K562 (cell line): ENCODE measurements at regions not wholly inside any gene's neighbourhood (a gene's known extent, or its start where the extent isn't known, plus 50 kb on each side); places are given as distances from the start of the nearest gene placed in this dataset.

Experiments
- ATAC-seq: fragments of 200-7000 bp; cut with Tn5 transposase; 3 replicates; pipeline ENCODE4 v1.9.1; 2020; ENCODE audit warnings: moderate library complexity
- BruUV-seq: library from RNA; stranded (reverse); fragments of 400-500 nt; replicated peaks from 2 replicates; lab custom pipeline; 2021; lab: Mats Ljungman, UMichigan
- CTCF ChIA-PET: fragments of 300-600 bp; formaldehyde crosslinking; extraction: SDS; loops from one replicate; lab custom pipeline; 2021; ENCODE audit warnings: low intra/inter-chr PET ratio; lab: Yijun Ruan, JAX
- POLR2A ChIA-PET: fragments of 300-600, 350-650 bp; sonication (Branson Sonifier 250); formaldehyde crosslinking; extraction: SDS; loops from one replicate; lab custom pipeline; 2021; ENCODE audit warnings: antibody characterized with exemption, inconsistent platforms; lab: Yijun Ruan, JAX
- DNase-seq, 4 experiments: peaks; one replicate each; pipeline versions ENCODE4 v3.0.0 to v3.0.0-alpha.2; 2011 to 2018; ENCODE audit warnings: low spot score in 3 of 4, mixed read lengths in 3 of 4; ENCODE audit errors: extremely low read depth in 1 of 4
- FAIRE-seq: peaks from 2 replicates; lab custom pipeline; 2011; peaks lifted over from hg19 to GRCh38; lab: Jason Lieb, UNC
- H2AFZ ChIP-seq: 2 replicates; pipeline ENCODE4 v1.6.0; 2011; ENCODE audit warnings: low read depth, low read length, control low read depth, inconsistent platforms
- H3K27ac ChIP-seq: fragments of 200-600 bp; 3 replicates; pipeline ENCODE4 v1.8.0; 2011; ENCODE audit warnings: low read depth, mild to moderate bottlenecking, control low read depth, inconsistent platforms, low read length, moderate library complexity, mixed read lengths; ENCODE audit errors: extremely low read depth
- H3K27me3 ChIP-seq, 2 experiments: fragments of 300-600 bp in 1 of 2; 2 replicates in 1 of 2; 3 replicates in 1 of 2; pipeline versions ENCODE4 v1.6.0 to v1.8.0; 2011; ENCODE audit warnings: inconsistent platforms in 2 of 2, low read length in 2 of 2, mild to moderate bottlenecking in 1 of 2, mixed read lengths in 1 of 2, moderate library complexity in 1 of 2; ENCODE audit not compliant: control insufficient read depth in 2 of 2, insufficient read depth in 2 of 2
- H3K36me3 ChIP-seq: fragments of 300-600 bp; 3 replicates; pipeline ENCODE4 v1.8.0; 2011; ENCODE audit warnings: mild to moderate bottlenecking, low read length, inconsistent platforms; ENCODE audit not compliant: control insufficient read depth, insufficient read depth
- H3K4me1 ChIP-seq, 2 experiments: fragments of 200-600 bp in 1 of 2; replicated peaks in 1 of 2; 2 replicates in 1 of 2; 3 replicates in 1 of 2; pipeline versions ENCODE4 v1.5.1 to v1.8.0; 2011; ENCODE audit warnings: inconsistent platforms in 2 of 2, low read length in 2 of 2, mild to moderate bottlenecking in 1 of 2, mixed read lengths in 1 of 2, moderate library complexity in 1 of 2; ENCODE audit not compliant: control insufficient read depth in 2 of 2, insufficient read depth in 2 of 2
- H3K4me2 ChIP-seq: 2 replicates; pipeline ENCODE4 v1.6.1; 2011; ENCODE audit warnings: low read length, control low read depth, inconsistent platforms, mixed read lengths; ENCODE audit not compliant: insufficient read depth
- H3K4me3 ChIP-seq: fragments of 200-600 bp; sonication (generic), shearing (Covaris generic); 2 replicates; pipeline ENCODE4 v1.5.1; 2016; ENCODE audit warnings: control low read depth, inconsistent platforms
- H3K79me2 ChIP-seq: fragments of 200-600 bp; 3 replicates; pipeline ENCODE4 v1.8.0; 2011; ENCODE audit warnings: low read length, inconsistent platforms; ENCODE audit not compliant: control insufficient read depth, insufficient read depth
- H3K9ac ChIP-seq, 2 experiments: 2 replicates each; pipeline versions ENCODE4 v1.6.0 to v1.6.1; 2011; ENCODE audit warnings: low read depth in 2 of 2, low read length in 2 of 2, control low read depth in 1 of 2, inconsistent platforms in 1 of 2, mild to moderate bottlenecking in 1 of 2, mixed read lengths in 1 of 2; ENCODE audit not compliant: insufficient read depth in 1 of 2
- H3K9me1 ChIP-seq: one replicate; pipeline ENCODE4 v1.6.0; 2011; ENCODE audit warnings: inconsistent platforms, mild to moderate bottlenecking, low read length, moderate library complexity; ENCODE audit not compliant: control insufficient read depth, insufficient read depth
- H3K9me3 ChIP-seq: replicated peaks from 2 replicates; pipeline ENCODE4 v1.5.1; 2011; ENCODE audit warnings: low read depth, low read length, inconsistent platforms; ENCODE audit not compliant: control insufficient read depth, insufficient read depth
- H4K20me1 ChIP-seq: replicated peaks from 2 replicates; pipeline ENCODE4 v1.6.1; 2011; ENCODE audit warnings: low read length, inconsistent platforms, mixed read lengths; ENCODE audit not compliant: control insufficient read depth, insufficient read depth
- BRD9 ChIP-seq: fragments of 450-650 bp; IDR thresholded peaks from 2 replicates; pipeline ENCODE4 v1.6.1; 2018; ENCODE audit warnings: low read depth; ENCODE audit not compliant: partially characterized antibody
- C11orf30 ChIP-seq: fragments of 450-650 bp; IDR thresholded peaks from 2 replicates; pipeline ENCODE4 v1.6.1; 2016; ENCODE audit warnings: low read depth, mild to moderate bottlenecking
- EP300 ChIP-seq: IDR thresholded peaks from 2 replicates; pipeline ENCODE4 v1.6.1; 2012; ENCODE audit warnings: low read length, improper control_type of control experiment
- FOSL1 ChIP-seq: fragments of 200-800 bp; sonication (Bioruptor generic); conservative IDR thresholded peaks from 2 replicates; pipeline ENCODE4 v1.6.1; 2016; ENCODE audit warnings: missing genetic modification characterization, missing compliant biosample characterization
- IFI16 ChIP-seq: fragments of 250-450 bp; sonication (Bioruptor Pico); IDR thresholded peaks from 2 replicates; pipeline ENCODE4 v2.1.2; 2022; ENCODE audit warnings: mild to moderate bottlenecking, inconsistent platforms
- ILF3 ChIP-seq: fragments of 450-650 bp; IDR thresholded peaks from 2 replicates; pipeline ENCODE4 v1.6.1; 2018; ENCODE audit warnings: antibody characterized with exemption, mild to moderate bottlenecking, moderate library complexity, borderline replicate concordance
- JUN ChIP-seq, 2 experiments: sonication (generic) in 1 of 2; formaldehyde crosslinking in 1 of 2; IDR thresholded peaks; 2 replicates each; pipeline versions ENCODE4 v1.6.1 to v1.8.0; 2012 to 2022; ENCODE audit warnings: borderline replicate concordance in 2 of 2, mild to moderate bottlenecking in 2 of 2, improper control_type of control experiment in 1 of 2, low read depth in 1 of 2, low read length in 1 of 2, missing genetic modification reagents in 1 of 2
- MNT ChIP-seq, 2 experiments: fragments of 450-650 bp; conservative IDR thresholded peaks; 2 replicates each; pipeline ENCODE4 v1.6.1; 2017; ENCODE audit warnings: mild to moderate bottlenecking in 2 of 2, moderate library complexity in 2 of 2
- MTA3 ChIP-seq: fragments of 450-650 bp; formaldehyde crosslinking; IDR thresholded peaks from 2 replicates; pipeline ENCODE4 v1.6.1; 2017; ENCODE audit warnings: mild to moderate bottlenecking, borderline replicate concordance
- NR3C1 ChIP-seq: sonication (generic); formaldehyde crosslinking; IDR thresholded peaks from 2 replicates; pipeline ENCODE4 v1.8.1; 2022; ENCODE audit warnings: missing genetic modification reagents
- PCBP1 ChIP-seq: fragments of 200-400 bp; formaldehyde crosslinking; IDR thresholded peaks from 2 replicates; pipeline ENCODE4 v1.6.1; 2018; ENCODE audit warnings: mild to moderate bottlenecking, low read depth, low read length; ENCODE audit not compliant: poor library complexity, severe bottlenecking
- POLR3A ChIP-seq: IDR thresholded peaks from 2 replicates; pipeline ENCODE4 v1.6.1; 2011; ENCODE audit warnings: borderline replicate concordance, mild to moderate bottlenecking, moderate library complexity; ENCODE audit not compliant: insufficient read length, insufficient read depth; ENCODE audit errors: extremely low read depth
- VEZF1 ChIP-seq: fragments of 200-800 bp; sonication (Bioruptor generic); IDR thresholded peaks from 2 replicates; pipeline ENCODE4 v1.6.1; 2017; ENCODE audit warnings: missing genetic modification characterization, missing compliant biosample characterization
- ZNF12 ChIP-seq: sonication (generic); formaldehyde crosslinking; IDR thresholded peaks from 2 replicates; pipeline ENCODE4 v1.4.0; 2020; ENCODE audit warnings: mild to moderate bottlenecking, missing genetic modification reagents
- WGBS: fragments of 100-300 bp; shearing (Covaris generic); methylation state at CpG from one replicate; pipeline ENCODE4 v1.1.6; 2016; ENCODE audit warnings: low coverage, mixed read lengths; ENCODE audit not compliant: insufficient coverage; ENCODE audit errors: missing lambda C conversion rate; 5-methylcytosine and 5-hydroxymethylcytosine counted together
- in situ Hi-C: fragments of 300-500 bp; cut with MboI; formaldehyde crosslinking; loops from 4 replicates; pipeline ENCODE4 v1.15.0; 2018; ENCODE audit warnings: inconsistent platforms, mixed read lengths
- intact Hi-C: fragments of 100-400 bp; cut with micrococcal nuclease; formaldehyde crosslinking; loops from 2 replicates; pipeline ENCODE4 v1.14.2; 2022

- ATAC-seq = no peak
- no peak overlapping the region for H3K4me2 ChIP-seq
- no peaks in the 10 kb centered on the region for H3K9me1 ChIP-seq
- no peak for TF ChIP-seq MTA3
- no peak for TF ChIP-seq JUN (IDR thresholded peaks at IDR 0.05; ENCODE audit: borderline replicate concordance, low read depth, low read length)
- no peak for TF ChIP-seq JUN (CRISPR knock-in tag; IDR thresholded peaks at IDR 0.05; ENCODE audit: borderline replicate concordance)
- TF ChIP-seq BRD9 = no peak
- TF ChIP-seq FOSL1 (tag) = no peak
- no peak for TF ChIP-seq IFI16 (CRISPR knock-in tag)
- TF ChIP-seq ZNF12 = no peak
- TF ChIP-seq C11orf30 = no peak
- no peak for TF ChIP-seq VEZF1 (CRISPR knock-in tag)
- no peak for TF ChIP-seq ILF3
- no peak for TF ChIP-seq NR3C1 (CRISPR knock-in tag)
- no peak for TF ChIP-seq EP300
- no peak for TF ChIP-seq MNT (conservative IDR thresholded peaks at IDR 0.05)
- no peak for TF ChIP-seq POLR3A
- no peak for TF ChIP-seq PCBP1
- no TSS peak for BruUV-seq
- H3K4me3 ChIP-seq = no peak overlapping the region
- intact Hi-C loops = no loop called here
- no peak overlapping the region for H2AFZ ChIP-seq
- H3K4me1 ChIP-seq = no peaks in the 10 kb centered on the region
- no peak for FAIRE-seq
- in situ Hi-C loops = no loop called here
- no peak for DNase-seq
- H3K9me3 ChIP-seq = no peaks in the 10 kb centered on the region
- H3K27ac ChIP-seq = no peak overlapping the region
- ChIA-PET CTCF (no interaction called here), POLR2A (no interaction called here)
- no peak overlapping the region for H3K9ac ChIP-seq
- no peaks in the 10 kb centered on the region for H4K20me1 ChIP-seq
- no peaks in the 10 kb centered on the region for H3K27me3 ChIP-seq
- no peaks in the 10 kb centered on the region for H3K36me3 ChIP-seq
- 0% methylated on average over 4 of the region's 4 CpGs for WGBS
- H3K79me2 ChIP-seq = no peaks in the 10 kb centered on the region
These were observed 195.4 kb upstream of the TPRG1 start for GRCh38 chr3:188976407-188976806.
